Smooth muscle cell (in vitro differentiated cells): ENCODE measurements at regions not wholly inside any gene's neighbourhood (a gene's known extent, or its start where the extent isn't known, plus 50 kb on each side); places are given as distances from the start of the nearest gene placed in this dataset.

ENCODE experiments used
- DNase-seq: peaks from one replicate; lab custom pipeline; 2025; ENCODE audit not compliant: unreplicated experiment; lab: John Stamatoyannopoulos, UW
- H2AFZ ChIP-seq: fragments of 200-600 bp; sonication (generic); 2 replicates; pipeline ENCODE4 v1.6.0; 2016; ENCODE audit warnings: antibody characterized with exemption, low read depth, mild to moderate bottlenecking
- H3F3A ChIP-seq: fragments of 200-600 bp; sonication (generic); 2 replicates; pipeline ENCODE4 v1.6.0; 2017; ENCODE audit warnings: antibody characterized with exemption, low read depth
- H3K27ac ChIP-seq: fragments of 200-600 bp; sonication (generic); 2 replicates; pipeline ENCODE4 v1.5.1; 2016; ENCODE audit warnings: low read depth, mild to moderate bottlenecking
- H3K27me3 ChIP-seq: fragments of 200-600 bp; sonication (generic); 2 replicates; pipeline ENCODE4 v1.6.1; 2016; ENCODE audit warnings: low read depth, mild to moderate bottlenecking
- H3K36me3 ChIP-seq: fragments of 200-600 bp; sonication (generic); 2 replicates; pipeline ENCODE4 v1.5.1; 2016; ENCODE audit warnings: low read depth
- H3K4me1 ChIP-seq: fragments of 200-600 bp; sonication (generic); 2 replicates; pipeline ENCODE4 v1.5.1; 2016; ENCODE audit warnings: low read depth
- H3K4me2 ChIP-seq: fragments of 200-600 bp; sonication (generic); 2 replicates; pipeline ENCODE4 v1.6.0; 2016; ENCODE audit warnings: mild to moderate bottlenecking
- H3K4me3 ChIP-seq: fragments of 200-600 bp; sonication (generic); 2 replicates; pipeline ENCODE4 v1.5.1; 2016; ENCODE audit warnings: mild to moderate bottlenecking
- H3K79me2 ChIP-seq: fragments of 200-600 bp; sonication (generic); 2 replicates; pipeline ENCODE4 v1.6.0; 2016; ENCODE audit warnings: low read depth, mild to moderate bottlenecking
- H3K9ac ChIP-seq: fragments of 200-600 bp; sonication (generic); 2 replicates; pipeline ENCODE4 v1.6.0; 2016; ENCODE audit warnings: low read depth
- H3K9me3 ChIP-seq: fragments of 200-600 bp; sonication (generic); replicated peaks from 2 replicates; pipeline ENCODE4 v1.5.1; 2016; ENCODE audit warnings: low read depth
- H4K20me1 ChIP-seq: fragments of 200-600 bp; sonication (generic); 2 replicates; pipeline ENCODE4 v1.6.0; 2016; ENCODE audit warnings: low read depth
- CTCF ChIP-seq: fragments of 200-600 bp; sonication (generic); IDR thresholded peaks from 2 replicates; pipeline ENCODE4 v1.5.1; 2017; ENCODE audit warnings: borderline replicate concordance, mild to moderate bottlenecking, antibody characterized with exemption; ENCODE audit not compliant: insufficient read depth, poor library complexity, severe bottlenecking
- WGBS: methylation state at CpG from one replicate; pipeline ENCODE4 v1.1.7; 2016; ENCODE audit warnings: low lambda C conversion rate; 5-methylcytosine and 5-hydroxymethylcytosine counted together

GRCh38 chr4:132094017-132094416, 1055.1 kb upstream of the PCDH10 start:
- Histone ChIP-seq H3K4me1 (no peaks in the 10 kb centered on the region), H3F3A (no peaks in the 10 kb centered on the region), H2AFZ (no peak overlapping the region), H3K36me3 (no peaks in the 10 kb centered on the region), H4K20me1 (no peaks in the 10 kb centered on the region), H3K4me3 (no peak overlapping the region), H3K27ac (no peak overlapping the region), H3K9ac (no peak overlapping the region), H3K4me2 (no peak overlapping the region), H3K27me3 (no peaks in the 10 kb centered on the region), H3K79me2 (no peaks in the 10 kb centered on the region), H3K9me3 (no peaks in the 10 kb centered on the region)
- 91% methylated on average over 4 of the region's 4 CpGs for WGBS
- DNase-seq: no peak
- no peak for TF ChIP-seq CTCF

DNA sequence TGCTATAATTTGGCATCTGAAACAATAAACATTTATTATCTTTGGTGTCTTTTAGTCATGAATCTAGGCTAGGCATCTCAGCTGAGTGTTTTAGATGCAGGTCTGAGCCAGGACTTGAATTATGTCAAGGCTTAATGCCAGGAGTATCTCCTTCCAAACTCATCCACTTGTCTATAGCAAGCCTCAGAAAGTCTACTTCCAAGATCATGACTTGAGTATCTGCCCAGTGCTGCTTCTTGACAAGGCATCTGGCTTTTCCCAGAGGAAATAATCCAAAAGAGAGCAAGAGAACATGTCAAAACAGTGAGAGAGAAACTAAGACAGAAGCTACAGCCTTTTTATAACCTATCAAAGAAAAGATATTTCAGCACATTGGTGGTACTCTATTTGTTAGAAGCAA, 1052.1 kb upstream of the PCDH10 start:
- Histone ChIP-seq H3K4me1 (no peaks in the 10 kb centered on the region), H3F3A (no peaks in the 10 kb centered on the region), H3K9me3 (no peaks in the 10 kb centered on the region), H3K4me3 (no peak overlapping the region), H2AFZ (no peak overlapping the region), H3K9ac (no peak overlapping the region), H3K27me3 (no peaks in the 10 kb centered on the region), H3K4me2 (no peak overlapping the region), H3K27ac (no peak overlapping the region), H4K20me1 (no peaks in the 10 kb centered on the region), H3K79me2 (no peaks in the 10 kb centered on the region), H3K36me3 (no peaks in the 10 kb centered on the region)
- TF ChIP-seq CTCF: no peak
- no peak for DNase-seq

DNA sequence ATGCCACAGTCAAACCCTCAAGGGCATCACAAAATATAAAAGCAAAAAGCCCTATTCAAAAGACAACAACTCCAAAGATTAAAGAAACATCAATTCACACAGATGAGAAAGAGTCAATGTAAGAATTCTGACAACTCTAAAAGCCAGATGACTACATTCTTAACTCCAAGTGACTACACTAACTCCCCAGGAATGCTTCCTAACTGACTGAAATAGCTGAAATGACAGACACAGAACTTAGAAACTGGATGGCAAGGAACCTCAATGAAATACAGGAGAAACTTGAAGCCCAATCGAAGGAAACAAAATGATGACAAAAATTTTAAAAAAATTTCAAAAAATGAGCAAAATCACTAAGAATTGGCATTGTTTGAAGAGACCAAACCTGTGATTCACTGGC, 1047.6 kb upstream of the PCDH10 start:
- Histone ChIP-seq H3K27me3 (no peaks in the 10 kb centered on the region), H3F3A (no peaks in the 10 kb centered on the region), H3K4me2 (no peak overlapping the region), H3K27ac (no peak overlapping the region), H3K4me1 (no peaks in the 10 kb centered on the region), H3K4me3 (no peak overlapping the region), H3K36me3 (no peaks in the 10 kb centered on the region), H4K20me1 (no peaks in the 10 kb centered on the region), H3K9ac (no peak overlapping the region), H3K79me2 (no peaks in the 10 kb centered on the region), H2AFZ (no peak overlapping the region), H3K9me3 (no peaks in the 10 kb centered on the region)
- no peak for TF ChIP-seq CTCF
- no peak for DNase-seq
- 90% methylated on average over 1 of the region's 1 CpG for WGBS

DNA sequence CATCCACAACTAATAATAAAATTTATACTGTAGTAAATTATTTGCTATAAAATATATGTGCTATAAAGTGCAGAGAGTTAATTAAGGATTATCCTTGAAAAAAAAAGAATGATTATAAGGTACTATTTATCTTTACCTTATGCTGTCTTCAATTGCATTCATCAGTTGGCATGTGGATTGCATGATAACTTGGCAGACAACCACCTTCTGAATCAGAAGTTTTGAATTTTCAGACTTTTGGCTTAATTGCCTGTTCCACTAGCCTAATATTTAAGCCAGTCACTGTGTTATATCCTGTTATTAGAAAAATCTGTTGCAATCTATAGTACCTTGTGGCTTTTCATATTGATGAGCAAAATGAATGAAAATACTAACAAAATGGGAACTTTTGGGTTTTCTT, 1040.3 kb upstream of the PCDH10 start:
- no peaks in the 10 kb centered on the region for H3K9me3 ChIP-seq
- H3K9ac ChIP-seq: no peak overlapping the region
- H3K79me2 ChIP-seq: no peaks in the 10 kb centered on the region
- no peak overlapping the region for H2AFZ ChIP-seq
- no peaks in the 10 kb centered on the region for H3K27me3 ChIP-seq
- H3K4me3 ChIP-seq: no peak overlapping the region
- no peak overlapping the region for H3K4me2 ChIP-seq
- H4K20me1 ChIP-seq: no peaks in the 10 kb centered on the region
- H3K4me1 ChIP-seq: no peaks in the 10 kb centered on the region
- no peaks in the 10 kb centered on the region for H3K36me3 ChIP-seq
- no peak for TF ChIP-seq CTCF
- H3K27ac ChIP-seq: no peak overlapping the region
- H3F3A ChIP-seq: no peaks in the 10 kb centered on the region
- DNase-seq: no peak
